Right atrium auricular region (tissue), 2 donors: ENCODE measurements at regions not wholly inside any gene's neighbourhood (a gene's known extent, or its start where the extent isn't known, plus 50 kb on each side); places are given as distances from the start of the nearest gene placed in this dataset.

Experiments used
- DNase-seq: peaks from one replicate; pipeline ENCODE4 v3.0.0-alpha.2; 2019; ENCODE audit warnings: low spot score
- H3K27ac ChIP-seq, 2 donors: fragments of 200-600 bp; sonication (generic); 1 replicate in 1 of 2; 2 replicates in 1 of 2; pipeline ENCODE4 v1.5.1; 2016 to 2019
- H3K27me3 ChIP-seq, 2 donors: fragments of 200-600 bp; sonication (generic); one replicate each; pipeline versions ENCODE4 v1.5.1 to v1.6.0; 2017 to 2019
- H3K36me3 ChIP-seq: fragments of 200-600 bp; sonication (generic); one replicate; pipeline ENCODE4 v1.5.1; 2016
- H3K4me1 ChIP-seq, 2 donors: fragments of 200-600 bp; sonication (generic); one replicate each; pipeline versions ENCODE4 v1.5.1 to v1.6.0; 2017 to 2019
- H3K4me3 ChIP-seq, 2 donors: fragments of 200-600 bp; sonication (generic); 1 replicate in 1 of 2; 2 replicates in 1 of 2; pipeline ENCODE4 v1.5.1; 2017 to 2019; ENCODE audit warnings: mild to moderate bottlenecking in 1 of 2, moderate library complexity in 1 of 2
- H3K9me3 ChIP-seq, 2 donors: fragments of 200-600 bp; sonication (generic); one replicate each; pipeline ENCODE4 v1.5.1; 2019
- CTCF ChIP-seq, 2 donors: fragments of 200-600 bp; sonication (generic); IDR thresholded peaks; one replicate each; pipeline ENCODE4 v1.5.1; 2019; ENCODE audit warnings: antibody characterized with exemption in 2 of 2

DNA sequence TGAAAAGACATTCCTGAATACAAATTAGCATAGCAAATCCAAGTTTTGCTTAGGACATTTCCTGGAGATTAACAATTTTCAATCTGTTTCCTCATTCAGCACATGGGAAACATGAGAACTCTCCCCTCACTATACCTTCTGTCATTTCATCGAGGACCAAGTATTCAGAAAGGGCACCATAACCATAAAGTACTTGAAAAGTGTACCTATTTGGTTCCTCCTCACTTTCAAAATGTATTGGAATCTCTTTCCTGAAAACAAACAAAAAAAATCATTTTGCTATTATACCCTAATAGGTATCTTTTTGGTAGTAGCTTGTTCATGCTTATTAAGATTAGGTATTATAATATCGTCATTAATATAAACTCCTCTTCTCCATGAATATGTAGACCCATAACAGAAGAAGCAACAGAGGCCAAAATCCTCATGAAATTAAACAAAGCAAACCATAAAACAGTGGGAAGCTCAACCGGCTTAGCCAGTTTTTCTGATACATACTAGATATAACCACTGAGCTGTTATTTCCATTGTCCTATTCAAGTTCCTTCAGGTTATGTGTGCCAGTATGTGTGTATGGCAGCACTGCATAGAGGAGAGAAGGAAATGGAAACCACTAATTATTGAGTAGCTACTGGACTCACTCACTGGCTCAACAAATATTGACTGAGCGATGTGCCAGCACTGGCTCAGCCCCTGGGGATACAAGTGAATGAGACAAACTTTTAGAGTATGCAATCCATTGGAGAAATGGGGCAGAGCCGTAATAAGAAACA is 274.0 kb downstream of the MAFB start:
- TF ChIP-seq CTCF (IDR thresholded peaks at IDR 0.05), result no peak
- DNase-seq, result no peak
- no peaks in the 10 kb centered on the region for H3K4me1 ChIP-seq
- no peak overlapping the region for H3K27ac ChIP-seq
- H3K27me3 ChIP-seq, result no peaks in the 10 kb centered on the region
- no peaks in the 10 kb centered on the region for H3K36me3 ChIP-seq
- peaks cover 0 to 9% of the 10 kb centered on the region in 2 donors for H3K9me3 ChIP-seq
- H3K4me3 ChIP-seq, result no peak overlapping the region

DNA sequence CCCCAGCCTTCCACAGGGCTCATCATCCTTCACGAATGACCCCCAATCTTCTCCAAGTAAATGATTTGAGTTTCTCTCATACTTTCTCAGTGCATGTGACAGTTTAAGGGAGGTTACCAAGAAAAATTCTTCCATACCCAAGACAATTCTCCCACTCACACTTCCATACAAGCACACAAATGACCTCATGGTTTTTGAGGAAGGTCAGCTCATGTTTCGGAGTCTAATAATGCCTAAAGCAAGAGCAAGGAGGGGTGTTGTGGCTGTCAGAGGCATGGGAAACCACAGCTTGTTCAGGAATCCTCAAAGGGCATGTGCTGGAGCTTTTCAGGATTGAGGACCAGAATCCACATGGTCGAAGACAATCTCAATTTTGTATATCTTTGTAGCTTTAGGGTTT is 279.0 kb downstream of the MAFB start:
- Histone ChIP-seq H3K27me3 (no peaks in the 10 kb centered on the region), H3K4me1 (no peaks in the 10 kb centered on the region), H3K4me3 (no peak overlapping the region), H3K36me3 (no peaks in the 10 kb centered on the region), H3K9me3 (no peaks in the 10 kb centered on the region), H3K27ac (no peak overlapping the region)
- no peak for TF ChIP-seq CTCF (IDR thresholded peaks at IDR 0.05)
- DNase-seq, result no peak

DNA sequence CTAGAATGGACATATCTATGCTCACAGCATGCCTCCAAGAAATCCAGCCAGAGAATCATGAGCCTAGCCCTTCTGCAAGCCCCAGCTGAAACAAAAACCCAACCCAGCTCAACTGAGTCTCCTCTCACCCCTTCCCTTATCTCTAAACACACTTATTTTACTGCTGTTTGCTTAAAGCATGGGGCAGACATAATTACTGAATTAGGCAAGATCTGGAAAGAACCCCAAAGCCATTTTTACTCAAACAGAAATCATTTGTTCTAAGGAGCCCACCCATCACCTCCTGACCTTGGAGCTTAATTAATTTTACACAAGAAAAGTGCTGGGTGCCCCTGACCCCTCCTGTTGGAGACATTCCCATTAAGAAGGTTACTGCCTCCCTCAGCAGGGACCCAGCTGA is 291.6 kb downstream of the MAFB start:
- Histone ChIP-seq H3K27me3 (no peaks in the 10 kb centered on the region), H3K4me3 (no peak overlapping the region), H3K9me3 (no peaks in the 10 kb centered on the region), H3K36me3 (no peaks in the 10 kb centered on the region), H3K27ac (no peak overlapping the region), H3K4me1 (no peaks in the 10 kb centered on the region)
- no peak for TF ChIP-seq CTCF (IDR thresholded peaks at IDR 0.05)
- DNase-seq, result no peak

DNA sequence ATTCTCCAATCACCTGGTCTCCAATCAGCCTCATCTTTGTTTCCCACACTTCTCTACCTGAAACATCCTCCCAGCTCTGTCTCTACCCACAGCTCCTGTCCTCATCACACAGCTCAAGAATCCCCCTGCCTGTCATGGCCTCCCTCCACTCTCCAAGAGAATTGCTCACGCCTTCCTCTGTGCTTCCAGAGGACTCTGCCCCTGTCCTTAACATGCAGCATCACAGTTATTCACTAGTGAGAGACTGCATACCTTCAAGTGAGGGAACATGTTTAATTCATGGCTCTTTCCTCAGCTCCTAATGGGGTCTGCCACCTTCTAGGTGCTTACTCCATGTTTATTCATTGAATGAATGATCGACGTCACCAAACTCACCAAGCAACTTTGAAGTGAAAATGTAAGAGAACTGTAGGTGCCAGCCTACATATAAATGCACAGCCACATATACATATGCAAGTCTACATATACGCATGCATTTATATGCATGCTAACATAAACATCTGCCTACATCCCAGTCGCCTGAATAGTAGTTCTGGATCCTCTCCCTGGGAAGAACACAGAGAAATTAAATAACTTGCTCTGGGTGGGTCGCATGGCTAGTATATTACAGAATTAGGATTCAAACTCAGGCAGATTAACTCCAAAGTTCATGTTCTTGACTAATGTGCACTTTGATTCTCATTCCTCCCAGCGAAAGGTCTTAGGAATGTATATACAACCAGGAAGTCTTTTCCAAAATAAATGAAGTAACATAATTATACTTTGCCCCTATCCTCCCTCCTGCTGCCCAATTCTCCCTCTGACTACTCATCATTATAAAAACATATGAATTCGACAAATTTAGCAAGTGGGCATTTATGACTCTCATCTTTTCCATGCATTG is 295.6 kb downstream of the MAFB start:
- no peak for TF ChIP-seq CTCF (IDR thresholded peaks at IDR 0.05)
- Histone ChIP-seq H3K4me1 (no peaks in the 10 kb centered on the region), H3K27ac (no peak overlapping the region), H3K4me3 (no peak overlapping the region), H3K36me3 (no peaks in the 10 kb centered on the region), H3K9me3 (no peaks in the 10 kb centered on the region), H3K27me3 (no peaks in the 10 kb centered on the region)
- no peak for DNase-seq

GRCh38 chr20:40390654-40391053 is 298.4 kb downstream of the MAFB start:
- no peak for TF ChIP-seq CTCF (IDR thresholded peaks at IDR 0.05)
- H3K4me3 ChIP-seq, result no peak overlapping the region
- H3K36me3 ChIP-seq, result no peaks in the 10 kb centered on the region
- no peaks in the 10 kb centered on the region for H3K9me3 ChIP-seq
- no peaks in the 10 kb centered on the region for H3K27me3 ChIP-seq
- no peaks in the 10 kb centered on the region for H3K4me1 ChIP-seq
- no peak overlapping the region for H3K27ac ChIP-seq
- DNase-seq, result no peak
